ENCODE measurements at regions not wholly inside any gene's neighbourhood (a gene's known extent, or its start where the extent isn't known, plus 50 kb on each side); places are given as distances from the start of the nearest gene placed in this dataset.

DNA sequence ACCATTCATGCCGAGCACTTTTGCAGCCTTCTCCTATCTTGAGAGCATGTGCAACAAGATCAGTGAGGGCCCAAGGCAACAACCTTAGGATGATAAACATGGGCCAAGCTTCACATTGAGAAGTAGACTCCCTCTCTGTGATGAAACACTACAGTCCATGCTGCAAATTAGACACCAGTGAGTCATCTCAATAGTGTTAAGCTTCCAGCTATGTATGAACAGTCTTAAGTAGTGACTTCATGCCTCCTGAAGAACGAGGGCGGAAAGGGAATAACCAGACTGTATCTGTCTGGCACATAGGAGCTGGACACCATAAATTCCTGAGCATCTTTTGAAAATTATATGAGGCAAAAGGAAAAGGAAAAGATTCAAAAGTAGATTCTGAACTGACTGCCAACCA is 309.9 kb upstream of the SLITRK1 start:
- TF ChIP-seq, protein P1, sequence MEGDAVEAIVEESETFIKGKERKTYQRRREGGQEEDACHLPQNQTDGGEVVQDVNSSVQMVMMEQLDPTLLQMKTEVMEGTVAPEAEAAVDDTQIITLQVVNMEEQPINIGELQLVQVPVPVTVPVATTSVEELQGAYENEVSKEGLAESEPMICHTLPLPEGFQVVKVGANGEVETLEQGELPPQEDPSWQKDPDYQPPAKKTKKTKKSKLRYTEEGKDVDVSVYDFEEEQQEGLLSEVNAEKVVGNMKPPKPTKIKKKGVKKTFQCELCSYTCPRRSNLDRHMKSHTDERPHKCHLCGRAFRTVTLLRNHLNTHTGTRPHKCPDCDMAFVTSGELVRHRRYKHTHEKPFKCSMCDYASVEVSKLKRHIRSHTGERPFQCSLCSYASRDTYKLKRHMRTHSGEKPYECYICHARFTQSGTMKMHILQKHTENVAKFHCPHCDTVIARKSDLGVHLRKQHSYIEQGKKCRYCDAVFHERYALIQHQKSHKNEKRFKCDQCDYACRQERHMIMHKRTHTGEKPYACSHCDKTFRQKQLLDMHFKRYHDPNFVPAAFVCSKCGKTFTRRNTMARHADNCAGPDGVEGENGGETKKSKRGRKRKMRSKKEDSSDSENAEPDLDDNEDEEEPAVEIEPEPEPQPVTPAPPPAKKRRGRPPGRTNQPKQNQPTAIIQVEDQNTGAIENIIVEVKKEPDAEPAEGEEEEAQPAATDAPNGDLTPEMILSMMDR (IDR thresholded peaks at IDR 0.05): no peak
- no peak for TF ChIP-seq EP300 (IDR thresholded peaks at IDR 0.05)
